Heart left ventricle (tissue), 13 donors: ENCODE measurements at regions not wholly inside any gene's neighbourhood (a gene's known extent, or its start where the extent isn't known, plus 50 kb on each side); places are given as distances from the start of the nearest gene placed in this dataset.

Experiments used
- CTCF ChIP-seq, 12 donors: fragments of 200-600 bp; sonication (generic) in 4 of 12; IDR thresholded peaks; one replicate each; pipeline versions ENCODE4 v1.5.0 to v1.8.0; 2018 to 2022; ENCODE audit warnings: antibody characterized with exemption in 12 of 12, mild to moderate bottlenecking in 5 of 12
- POLR2A ChIP-seq, 2 donors: fragments of 450-650 bp; IDR thresholded peaks; one replicate each; pipeline ENCODE4 v1.6.1; 2017; ENCODE audit warnings: antibody characterized with exemption in 2 of 2, mild to moderate bottlenecking in 2 of 2, moderate library complexity in 2 of 2
- donor health status: ischemic (EF 13 %, LVEDD 7.1; RV severe dilation, severe dysfunction).
- donor health status: DM: no; HTN: yes; CAD: no.
- donor health status: DM: no; HTN: no; CAD: no.
- donor health status: ischemic (EF 25% LVEDD 6.9; RV normal size, moderate dysfunction).
- donor health status: ischemic (EF 25% LVEDD 5.7; RV mildly dilated, moderate dysfunction).
- donor health status: ischemic (EF 35%, LVEDD 5.7; RV mildly dilated, moderate dysfunction).
- donor health status: nonischemic (EF 11% LVEDD 7.7; RV severe dilation, severe dysfunction).
- donor health status: DM: yes; HTN: yes; CAD: no.
- donor health status: PGD.
- donor health status: ischemic (EF 29% LVEDD 5.4; RV normal size, mild dysfunction).
- donor health status: nonischemic (EF 23%, LVEDD 6.1; RV moderate dilation, normal function).

GRCh38 chr7:41277561-41277960, 425.3 kb downstream of the INHBA start:
- TF ChIP-seq CTCF (IDR thresholded peaks at IDR 0.05) (no peak), POLR2A (IDR thresholded peaks at IDR 0.05) (no peak)
